GM23248 (cell line): ENCODE measurements at regions not wholly inside any gene's neighbourhood (a gene's known extent, or its start where the extent isn't known, plus 50 kb on each side); places are given as distances from the start of the nearest gene placed in this dataset.

ENCODE experiments used
- DNase-seq: peaks from one replicate; pipeline ENCODE4 v3.0.0-alpha.2; 2015
- H2AFZ ChIP-seq: fragments of 200-600 bp; sonication (generic); 2 replicates; pipeline ENCODE4 v1.6.1; 2016; ENCODE audit warnings: antibody characterized with exemption
- H3F3A ChIP-seq: fragments of 200-600 bp; sonication (generic); 2 replicates; pipeline ENCODE4 v1.6.1; 2016; ENCODE audit warnings: mild to moderate bottlenecking, antibody characterized with exemption, mixed run types; ENCODE audit not compliant: insufficient read depth
- H3K27ac ChIP-seq: fragments of 200-600 bp; sonication (generic); 2 replicates; pipeline ENCODE4 v1.5.1; 2016; ENCODE audit warnings: mild to moderate bottlenecking
- H3K27me3 ChIP-seq: fragments of 200-600 bp; sonication (generic); replicated peaks from 2 replicates; pipeline ENCODE4 v1.6.1; 2016; ENCODE audit warnings: mild to moderate bottlenecking; ENCODE audit not compliant: insufficient read depth
- H3K36me3 ChIP-seq: fragments of 200-600 bp; sonication (generic); 2 replicates; pipeline ENCODE4 v1.6.1; 2016; ENCODE audit warnings: low read depth, mild to moderate bottlenecking
- H3K4me1 ChIP-seq: fragments of 200-600 bp; sonication (generic); 2 replicates; pipeline ENCODE4 v1.6.1; 2016; ENCODE audit warnings: mild to moderate bottlenecking; ENCODE audit not compliant: insufficient read depth
- H3K4me2 ChIP-seq: fragments of 200-600 bp; sonication (generic); one replicate; pipeline ENCODE4 v1.6.1; 2016; ENCODE audit warnings: mild to moderate bottlenecking; ENCODE audit not compliant: unreplicated experiment
- H3K4me3 ChIP-seq: fragments of 200-600 bp; sonication (generic); 2 replicates; pipeline ENCODE4 v1.5.1; 2016; ENCODE audit warnings: mild to moderate bottlenecking
- H3K79me2 ChIP-seq: fragments of 200-600 bp; sonication (generic); 2 replicates; pipeline ENCODE4 v1.6.1; 2016; ENCODE audit warnings: mild to moderate bottlenecking; ENCODE audit not compliant: insufficient read depth
- H3K9ac ChIP-seq: fragments of 200-600 bp; sonication (generic); 2 replicates; pipeline ENCODE4 v1.6.1; 2016; ENCODE audit warnings: mild to moderate bottlenecking
- H3K9me2 ChIP-seq: fragments of 200-600 bp; sonication (generic); 2 replicates; pipeline ENCODE4 v1.6.1; 2016; ENCODE audit warnings: mixed run types, mild to moderate bottlenecking, moderate library complexity; ENCODE audit not compliant: insufficient read depth
- H3K9me3 ChIP-seq: fragments of 200-600 bp; sonication (generic); one replicate; pipeline ENCODE4 v1.6.1; 2017; ENCODE audit warnings: low read depth
- H4K20me1 ChIP-seq: fragments of 200-600 bp; sonication (generic); 2 replicates; pipeline ENCODE4 v1.6.0; 2016; ENCODE audit not compliant: insufficient read depth
- EZH2 ChIP-seq: fragments of 200-600 bp; sonication (generic); IDR thresholded peaks from 2 replicates; pipeline ENCODE4 v1.6.1; 2018; ENCODE audit warnings: antibody characterized with exemption, mild to moderate bottlenecking; ENCODE audit not compliant: insufficient read depth, poor library complexity, severe bottlenecking
- EZH2phosphoT487 ChIP-seq: fragments of 200-600 bp; sonication (generic); IDR thresholded peaks from 2 replicates; pipeline ENCODE4 v1.6.1; 2018; ENCODE audit warnings: antibody characterized with exemption, moderate library complexity, mild to moderate bottlenecking, low read depth; ENCODE audit not compliant: insufficient read depth
- WGBS, 2 experiments: methylation state at CpG; one replicate each; pipeline ENCODE4 v1.1.6; 2015 to 2017; ENCODE audit warnings: low lambda C conversion rate in 2 of 2, low coverage in 1 of 2; ENCODE audit errors: missing lambda C conversion rate in 2 of 2; 5-methylcytosine and 5-hydroxymethylcytosine counted together
- in situ Hi-C: fragments of 300-500 bp; cut with MboI; formaldehyde crosslinking; loops from 2 replicates; pipeline ENCODE4 v1.15.0; 2020

- H3K9ac ChIP-seq, result no peak overlapping the region
- H3K4me3 ChIP-seq, result no peak overlapping the region
- H3F3A ChIP-seq, result no peaks in the 10 kb centered on the region
- no peak for DNase-seq
- peaks cover 13% of the 10 kb centered on the region for H3K4me1 ChIP-seq
- H2AFZ ChIP-seq, result no peak overlapping the region
- H3K79me2 ChIP-seq, result no peaks in the 10 kb centered on the region
- no peak for TF ChIP-seq EZH2phosphoT487
- TF ChIP-seq EZH2, result no peak
- H3K27ac ChIP-seq, result no peak overlapping the region
- no peaks in the 10 kb centered on the region for H3K9me3 ChIP-seq
- no peaks in the 10 kb centered on the region for H3K36me3 ChIP-seq
- no peaks in the 10 kb centered on the region for H3K9me2 ChIP-seq
- in situ Hi-C loops, result no loop called here
- no peak overlapping the region for H3K4me2 ChIP-seq
- H4K20me1 ChIP-seq, result no peaks in the 10 kb centered on the region
- WGBS, 2 experiments, result 70 to 79% methylated on average over 2 of the region's 2 CpGs
- H3K27me3 ChIP-seq, result 0 out of 2 replicates have a peak, but pooled peaks cover 6% of the 10 kb centered on the region
Observed at GRCh38 chr9:88274078-88274477, 114.2 kb upstream of the SPIN1 start.

- H3K36me3 ChIP-seq, result no peaks in the 10 kb centered on the region
- no peak overlapping the region for H3K9ac ChIP-seq
- TF ChIP-seq EZH2phosphoT487 (no peak), EZH2 (no peak)
- H3K4me2 ChIP-seq, result no peak overlapping the region
- DNase-seq, result no peak
- no peaks in the 10 kb centered on the region for H3K9me2 ChIP-seq
- H3K4me1 ChIP-seq, result peaks cover 15% of the 10 kb centered on the region
- WGBS, 2 experiments, result 85% methylated on average over 6 of the region's 6 CpGs
- H4K20me1 ChIP-seq, result no peaks in the 10 kb centered on the region
- no peak overlapping the region for H2AFZ ChIP-seq
- in situ Hi-C loops, result no loop called here
- H3K9me3 ChIP-seq, result no peaks in the 10 kb centered on the region
- H3K27me3 ChIP-seq, result 0 out of 2 replicates have a peak, but pooled peaks cover 6% of the 10 kb centered on the region
- H3K79me2 ChIP-seq, result no peaks in the 10 kb centered on the region
- H3K4me3 ChIP-seq, result no peak overlapping the region
- H3F3A ChIP-seq, result no peaks in the 10 kb centered on the region
- H3K27ac ChIP-seq, result no peak overlapping the region
Observed at GRCh38 chr9:88272986-88273385, 115.3 kb upstream of the SPIN1 start.

GRCh38 chr9:88270413-88270812, 117.8 kb upstream of the SPIN1 start:
- Histone ChIP-seq H3F3A (no peaks in the 10 kb centered on the region), H3K36me3 (no peaks in the 10 kb centered on the region), H3K79me2 (no peaks in the 10 kb centered on the region), H3K9me3 (no peaks in the 10 kb centered on the region), H3K4me2 (no peak overlapping the region), H3K4me1 (peaks cover 15% of the 10 kb centered on the region), H3K9me2 (no peaks in the 10 kb centered on the region), H3K27ac (peak overlapping the region; percentile 44; the same call in 1 of the 2 replicates), H4K20me1 (no peaks in the 10 kb centered on the region), H3K27me3 (no peaks in the 10 kb centered on the region), H3K9ac (no peak overlapping the region), H3K4me3 (no peak overlapping the region), H2AFZ (no peak overlapping the region)
- DNase-seq, result no peak
- 67 to 72% methylated on average over 3 of the region's 3 CpGs for WGBS, 2 experiments
- TF ChIP-seq EZH2phosphoT487, result no peak
- no peak for TF ChIP-seq EZH2
- in situ Hi-C loops, result no loop called here

GRCh38 chr9:88268886-88269285, 119.4 kb upstream of the SPIN1 start:
- H3F3A ChIP-seq, result no peaks in the 10 kb centered on the region
- H3K4me2 ChIP-seq, result no peak overlapping the region
- no peaks in the 10 kb centered on the region for H3K36me3 ChIP-seq
- no peak for DNase-seq
- H4K20me1 ChIP-seq, result no peaks in the 10 kb centered on the region
- H3K79me2 ChIP-seq, result no peaks in the 10 kb centered on the region
- in situ Hi-C loops, result no loop called here
- no peaks in the 10 kb centered on the region for H3K9me3 ChIP-seq
- no peaks in the 10 kb centered on the region for H3K27me3 ChIP-seq
- H3K27ac ChIP-seq, result no peak overlapping the region
- H3K4me1 ChIP-seq, result peaks cover 15% of the 10 kb centered on the region
- no peaks in the 10 kb centered on the region for H3K9me2 ChIP-seq
- H3K4me3 ChIP-seq, result no peak overlapping the region
- H2AFZ ChIP-seq, result no peak overlapping the region
- TF ChIP-seq EZH2phosphoT487 (no peak), EZH2 (no peak)
- H3K9ac ChIP-seq, result no peak overlapping the region

GRCh38 chr9:88267283-88267682, 121.0 kb upstream of the SPIN1 start:
- in situ Hi-C loops, result no loop called here
- Histone ChIP-seq H3K9me3 (no peaks in the 10 kb centered on the region), H3K4me3 (no peak overlapping the region), H3K79me2 (no peaks in the 10 kb centered on the region), H3K4me1 (peaks cover 15% of the 10 kb centered on the region), H4K20me1 (no peaks in the 10 kb centered on the region), H2AFZ (no peak overlapping the region), H3F3A (no peaks in the 10 kb centered on the region), H3K9me2 (no peaks in the 10 kb centered on the region), H3K27me3 (no peaks in the 10 kb centered on the region), H3K27ac (no peak overlapping the region), H3K9ac (no peak overlapping the region), H3K36me3 (no peaks in the 10 kb centered on the region), H3K4me2 (no peak overlapping the region)
- 84 to 92% methylated on average over 4 of the region's 4 CpGs for WGBS, 2 experiments
- no peak for DNase-seq
- TF ChIP-seq EZH2phosphoT487 (no peak), EZH2 (no peak)
